ENCODE measurements at regions not wholly inside any gene's neighbourhood (a gene's known extent, or its start where the extent isn't known, plus 50 kb on each side); places are given as distances from the start of the nearest gene placed in this dataset.

DNA sequence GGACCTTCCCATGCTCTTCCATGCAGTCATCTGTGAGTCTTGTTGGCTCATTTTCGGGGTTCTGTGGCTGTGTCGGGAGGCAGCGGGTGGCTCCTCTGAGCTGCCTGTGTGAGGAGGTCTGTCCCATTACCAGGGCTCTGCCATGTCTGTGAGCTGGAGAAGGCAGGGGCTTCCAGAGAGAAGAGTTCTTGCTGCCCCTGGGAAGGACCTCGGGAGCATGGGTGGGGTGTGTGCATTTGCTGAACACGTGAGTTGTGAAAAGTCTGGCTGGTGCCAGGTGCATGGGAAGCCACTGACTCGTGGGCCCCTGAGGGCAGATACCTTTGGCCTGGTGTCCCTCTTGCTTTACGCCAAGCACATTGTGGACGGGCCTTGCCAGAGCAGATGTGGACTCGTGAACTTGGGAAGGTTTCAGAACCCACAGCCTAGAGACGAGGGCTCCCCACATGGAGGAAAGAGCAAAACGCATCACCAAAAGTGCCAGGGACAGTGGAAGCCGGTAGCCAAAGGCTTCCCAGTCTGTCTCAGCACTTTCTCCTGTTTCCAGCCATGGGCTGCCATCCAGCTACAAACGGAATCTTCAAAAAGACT is 1324.5 kb downstream of the BRD1 start:
- in situ Hi-C loops (cut with HindIII; ENCODE audit: extremely low pct_ligation_motif_present, low pct_unique_long_range_greater_than_20kb), result no loop called here
- no peak overlapping the region for H2AFZ ChIP-seq (ENCODE audit: low read length)
- no peak for DNase-seq (ENCODE audit: low spot score)
- whole genome bisulfite sequencing (ENCODE audit: low lambda C conversion rate), result 0% methylated on average over 4 of the region's 13 CpGs
- no peak for FAIRE-seq
- intact Hi-C loops (cut with micrococcal nuclease; ENCODE audit: unreplicated experiment), result no loop called here
- CTCF ChIA-PET (ENCODE audit: low intra/inter-chr PET ratio, low total read pairs), result no interaction called here
- BruUV-seq (replicated peaks), result no TSS peak
- ATAC-seq, result no peak
- peaks cover 7% of the 10 kb centered on the region; the same call in 1 of the 2 replicates for H3K4me1 ChIP-seq (ENCODE audit: insufficient read depth, low read length)
- POLR2A ChIA-PET, result no interaction called here
- H4K20me1 ChIP-seq (ENCODE audit: insufficient read depth, low read length), result no peaks in the 10 kb centered on the region
- no peak overlapping the region for H3K9ac ChIP-seq (ENCODE audit: insufficient read depth, low read depth, low read length)
- no peaks in the 10 kb centered on the region for H3K79me2 ChIP-seq (ENCODE audit: insufficient read depth, low read length)
- no peaks in the 10 kb centered on the region for H3K36me3 ChIP-seq (replicated peaks in 1 of 2; ENCODE audit: control insufficient read depth in 1 of 2, insufficient read depth in 2 of 2, low read length in 2 of 2)
- peaks cover 15 to 61% of the 10 kb centered on the region in 2 experiments for H3K27me3 ChIP-seq (ENCODE audit: control insufficient read depth in 1 of 2, insufficient read depth in 2 of 2, low read length in 2 of 2)
- no peaks in the 10 kb centered on the region for H3K9me3 ChIP-seq (ENCODE audit: low read length)
- no peak overlapping the region for H3K4me3 ChIP-seq (replicated peaks in 1 of 3; ENCODE audit: insufficient read depth in 1 of 3, low read depth in 2 of 3, low read length in 3 of 3)
- H3K27ac ChIP-seq (ENCODE audit: extremely low read length, insufficient read depth, low read length), result no peak overlapping the region
- H3K4me2 ChIP-seq (ENCODE audit: low read depth, low read length), result no peak overlapping the region
- TF ChIP-seq, protein P1, sequence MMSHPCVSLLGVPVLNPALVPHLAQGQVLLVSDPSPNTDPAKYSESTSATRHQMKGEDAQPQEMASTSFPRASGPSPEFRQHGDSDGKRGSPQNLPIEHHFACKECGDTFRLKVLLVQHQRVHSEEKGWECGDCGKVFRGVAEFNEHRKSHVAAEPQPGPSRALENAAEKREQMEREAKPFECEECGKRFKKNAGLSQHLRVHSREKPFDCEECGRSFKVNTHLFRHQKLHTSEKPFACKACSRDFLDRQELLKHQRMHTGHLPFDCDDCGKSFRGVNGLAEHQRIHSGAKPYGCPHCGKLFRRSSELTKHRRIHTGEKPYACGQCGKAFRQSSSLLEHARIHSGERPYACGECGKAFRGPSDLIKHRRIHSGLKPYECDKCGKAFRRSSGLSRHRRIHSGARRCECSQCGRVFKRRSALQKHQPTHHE (CRISPR knock-in tag; IDR thresholded peaks at IDR 0.05; ENCODE audit: borderline replicate concordance), result no peak

DNA sequence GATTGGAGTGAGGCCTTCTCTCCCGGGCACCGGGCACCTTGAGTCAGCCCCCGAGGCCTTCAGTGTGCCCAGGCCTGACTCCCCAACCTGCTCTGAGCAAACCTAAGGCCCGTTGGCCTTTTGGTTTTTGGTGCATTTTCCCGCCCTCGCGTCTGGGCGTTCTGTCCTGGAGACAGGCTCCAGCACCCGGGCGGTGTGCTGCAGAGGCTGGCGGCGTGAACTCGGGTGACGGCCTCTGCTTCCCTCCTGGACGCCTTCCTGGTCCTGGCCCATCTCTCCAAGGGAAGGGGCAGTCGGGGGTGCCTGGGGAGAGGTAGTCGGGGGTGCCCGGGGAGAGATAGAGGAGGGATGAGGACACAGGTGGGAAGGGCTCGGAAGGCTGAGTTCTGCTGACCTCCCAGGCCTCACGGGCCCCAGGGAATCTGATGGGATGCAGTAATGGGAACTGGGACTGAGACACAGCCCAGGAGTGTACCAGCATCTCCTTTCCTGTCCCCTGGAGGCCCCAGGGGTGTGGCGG is 1326.4 kb downstream of the BRD1 start:
- peaks cover 14 to 58% of the 10 kb centered on the region in 2 experiments for H3K27me3 ChIP-seq (ENCODE audit: control insufficient read depth in 1 of 2, insufficient read depth in 2 of 2, low read length in 2 of 2)
- ATAC-seq, result no peak
- in situ Hi-C loops (cut with HindIII; ENCODE audit: extremely low pct_ligation_motif_present, low pct_unique_long_range_greater_than_20kb) (no loop called here), intact Hi-C loops (cut with micrococcal nuclease; ENCODE audit: unreplicated experiment) (no loop called here)
- H3K79me2 ChIP-seq (ENCODE audit: insufficient read depth, low read length), result no peaks in the 10 kb centered on the region
- no peaks in the 10 kb centered on the region for H3K9me3 ChIP-seq (ENCODE audit: low read length)
- H4K20me1 ChIP-seq (ENCODE audit: insufficient read depth, low read length), result no peaks in the 10 kb centered on the region
- ChIA-PET CTCF (ENCODE audit: low intra/inter-chr PET ratio, low total read pairs) (no interaction called here), POLR2A (no interaction called here)
- H3K9ac ChIP-seq (ENCODE audit: insufficient read depth, low read depth, low read length), result no peak overlapping the region
- H3K4me3 ChIP-seq (replicated peaks in 1 of 3; ENCODE audit: insufficient read depth in 1 of 3, low read depth in 2 of 3, low read length in 3 of 3), result no peak overlapping the region
- H3K4me2 ChIP-seq (ENCODE audit: low read depth, low read length), result no peak overlapping the region
- H3K27ac ChIP-seq (ENCODE audit: extremely low read length, insufficient read depth, low read length), result no peak overlapping the region
- no peak for DNase-seq (ENCODE audit: low spot score)
- no peak for FAIRE-seq
- H3K36me3 ChIP-seq (replicated peaks in 1 of 2; ENCODE audit: control insufficient read depth in 1 of 2, insufficient read depth in 2 of 2, low read length in 2 of 2), result no peaks in the 10 kb centered on the region
- H2AFZ ChIP-seq (ENCODE audit: low read length), result no peak overlapping the region
- WGBS (ENCODE audit: low lambda C conversion rate), result 0% methylated on average over 4 of the region's 21 CpGs
- TF ChIP-seq DNMT3B (CRISPR knock-in tag; conservative IDR thresholded peaks at IDR 0.05) (no peak), PHF20 (CRISPR knock-in tag; IDR thresholded peaks at IDR 0.05) (no peak), JDP2 (CRISPR knock-in tag; IDR thresholded peaks at IDR 0.05; ENCODE audit: borderline replicate concordance) (no peak), ZMYM2 (CRISPR knock-in tag; IDR thresholded peaks at IDR 0.05) (no peak)
- TF ChIP-seq, protein P2, sequence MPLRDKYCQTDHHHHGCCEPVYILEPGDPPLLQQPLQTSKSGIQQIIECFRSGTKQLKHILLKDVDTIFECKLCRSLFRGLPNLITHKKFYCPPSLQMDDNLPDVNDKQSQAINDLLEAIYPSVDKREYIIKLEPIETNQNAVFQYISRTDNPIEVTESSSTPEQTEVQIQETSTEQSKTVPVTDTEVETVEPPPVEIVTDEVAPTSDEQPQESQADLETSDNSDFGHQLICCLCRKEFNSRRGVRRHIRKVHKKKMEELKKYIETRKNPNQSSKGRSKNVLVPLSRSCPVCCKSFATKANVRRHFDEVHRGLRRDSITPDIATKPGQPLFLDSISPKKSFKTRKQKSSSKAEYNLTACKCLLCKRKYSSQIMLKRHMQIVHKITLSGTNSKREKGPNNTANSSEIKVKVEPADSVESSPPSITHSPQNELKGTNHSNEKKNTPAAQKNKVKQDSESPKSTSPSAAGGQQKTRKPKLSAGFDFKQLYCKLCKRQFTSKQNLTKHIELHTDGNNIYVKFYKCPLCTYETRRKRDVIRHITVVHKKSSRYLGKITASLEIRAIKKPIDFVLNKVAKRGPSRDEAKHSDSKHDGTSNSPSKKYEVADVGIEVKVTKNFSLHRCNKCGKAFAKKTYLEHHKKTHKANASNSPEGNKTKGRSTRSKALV (CRISPR knock-in tag; IDR thresholded peaks at IDR 0.05), result no peak
- no peaks in the 10 kb centered on the region for H3K4me1 ChIP-seq (ENCODE audit: insufficient read depth, low read length)
- no TSS peak for BruUV-seq (replicated peaks)

Measured in HepG2 (cell line).